ENCODE measurements at regions not wholly inside any gene's neighbourhood (a gene's known extent, or its start where the extent isn't known, plus 50 kb on each side); places are given as distances from the start of the nearest gene placed in this dataset.

DNA sequence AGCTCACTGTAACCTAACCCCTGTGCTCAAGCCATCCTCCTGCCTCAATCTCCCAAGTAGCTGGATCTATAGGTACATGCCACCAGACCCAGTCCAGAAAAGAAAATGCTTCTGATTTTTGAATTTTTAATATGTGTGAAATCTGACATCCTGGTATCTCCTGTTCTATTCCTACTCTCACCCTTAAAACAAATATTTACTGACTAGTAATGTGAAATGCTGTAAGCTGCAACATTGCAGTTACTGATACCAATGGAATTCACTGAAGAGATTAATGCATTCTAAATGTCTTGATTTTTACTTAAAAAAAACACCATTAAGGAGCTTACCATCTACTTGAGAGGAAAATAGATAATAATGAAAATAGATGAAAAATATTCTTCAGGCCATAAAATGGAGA is 162.7 kb upstream of the TSLP start:
- no peak overlapping the region for H2AFZ ChIP-seq (ENCODE audit: insufficient read depth, low read depth, low read length, poor library complexity, severe bottlenecking)
- TF ChIP-seq, protein P1, sequence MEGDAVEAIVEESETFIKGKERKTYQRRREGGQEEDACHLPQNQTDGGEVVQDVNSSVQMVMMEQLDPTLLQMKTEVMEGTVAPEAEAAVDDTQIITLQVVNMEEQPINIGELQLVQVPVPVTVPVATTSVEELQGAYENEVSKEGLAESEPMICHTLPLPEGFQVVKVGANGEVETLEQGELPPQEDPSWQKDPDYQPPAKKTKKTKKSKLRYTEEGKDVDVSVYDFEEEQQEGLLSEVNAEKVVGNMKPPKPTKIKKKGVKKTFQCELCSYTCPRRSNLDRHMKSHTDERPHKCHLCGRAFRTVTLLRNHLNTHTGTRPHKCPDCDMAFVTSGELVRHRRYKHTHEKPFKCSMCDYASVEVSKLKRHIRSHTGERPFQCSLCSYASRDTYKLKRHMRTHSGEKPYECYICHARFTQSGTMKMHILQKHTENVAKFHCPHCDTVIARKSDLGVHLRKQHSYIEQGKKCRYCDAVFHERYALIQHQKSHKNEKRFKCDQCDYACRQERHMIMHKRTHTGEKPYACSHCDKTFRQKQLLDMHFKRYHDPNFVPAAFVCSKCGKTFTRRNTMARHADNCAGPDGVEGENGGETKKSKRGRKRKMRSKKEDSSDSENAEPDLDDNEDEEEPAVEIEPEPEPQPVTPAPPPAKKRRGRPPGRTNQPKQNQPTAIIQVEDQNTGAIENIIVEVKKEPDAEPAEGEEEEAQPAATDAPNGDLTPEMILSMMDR (IDR thresholded peaks at IDR 0.05), result no peak
- intact Hi-C loops (cut with micrococcal nuclease), result no loop called here
- H3K4me3 Mint-ChIP-seq, result no peak overlapping the region
- no peaks in the 10 kb centered on the region for H3K79me2 ChIP-seq (ENCODE audit: insufficient read depth, low read length)
- no peaks in the 10 kb centered on the region for H3K36me3 ChIP-seq (replicated peaks in 1 of 2; ENCODE audit: control insufficient read depth in 1 of 2, insufficient read depth in 2 of 2, low read length in 2 of 2)
- no peaks in the 10 kb centered on the region for H3K36me3 Mint-ChIP-seq
- H3K27me3 ChIP-seq (ENCODE audit: control insufficient read depth in 2 of 2, insufficient read depth in 2 of 2, low read length in 2 of 2), result no peaks in the 10 kb centered on the region
- H3K9ac ChIP-seq (ENCODE audit: insufficient read depth, low read length, poor library complexity, severe bottlenecking), result no peak overlapping the region
- H3K27ac Mint-ChIP-seq, result no peak overlapping the region
- H4K20me1 ChIP-seq (ENCODE audit: insufficient read depth, low read length), result no peaks in the 10 kb centered on the region
- H3K4me3 ChIP-seq (replicated peaks in 1 of 3; ENCODE audit: low read depth in 2 of 3, low read length in 3 of 3), result no peak overlapping the region
- DNase-seq, result no peak
- H3K9me3 Mint-ChIP-seq, result peaks cover 0 to 10% (median 3%) of the 10 kb centered on the region in 7 donors
- H3K27ac ChIP-seq (ENCODE audit: low read depth in 1 of 2, low read length in 2 of 2), result no peak overlapping the region
- H3K9me3 ChIP-seq (replicated peaks in 1 of 2; ENCODE audit: control insufficient read depth in 1 of 2, insufficient read depth in 1 of 2, low read length in 2 of 2), result no peaks in the 10 kb centered on the region
- no peaks in the 10 kb centered on the region for H3K4me1 Mint-ChIP-seq
- no peak overlapping the region for H3K4me2 ChIP-seq (replicated peaks; ENCODE audit: extremely low read depth, low read length, poor library complexity, severe bottlenecking)
- H3K27me3 Mint-ChIP-seq (ENCODE audit: low read depth in 3 of 3), result no peaks in the 10 kb centered on the region
- no peaks in the 10 kb centered on the region for H3K4me1 ChIP-seq (ENCODE audit: control insufficient read depth in 1 of 2, insufficient read depth in 2 of 2, low read length in 2 of 2)

GRCh38 chr5:110909415-110909814 is 162.1 kb upstream of the TSLP start:
- no peaks in the 10 kb centered on the region for H3K36me3 ChIP-seq (replicated peaks in 1 of 2; ENCODE audit: control insufficient read depth in 1 of 2, insufficient read depth in 2 of 2, low read length in 2 of 2)
- no peak overlapping the region for H3K4me3 ChIP-seq (replicated peaks in 1 of 3; ENCODE audit: low read depth in 2 of 3, low read length in 3 of 3)
- no peaks in the 10 kb centered on the region for H3K36me3 Mint-ChIP-seq
- no peak overlapping the region for H3K4me3 Mint-ChIP-seq
- H3K27ac Mint-ChIP-seq, result no peak overlapping the region
- no peaks in the 10 kb centered on the region for H3K27me3 ChIP-seq (ENCODE audit: control insufficient read depth in 2 of 2, insufficient read depth in 2 of 2, low read length in 2 of 2)
- H3K9me3 ChIP-seq (replicated peaks in 1 of 2; ENCODE audit: control insufficient read depth in 1 of 2, insufficient read depth in 1 of 2, low read length in 2 of 2), result no peaks in the 10 kb centered on the region
- H3K27ac ChIP-seq (ENCODE audit: low read depth in 1 of 2, low read length in 2 of 2), result no peak overlapping the region
- no peak overlapping the region for H3K9ac ChIP-seq (ENCODE audit: insufficient read depth, low read length, poor library complexity, severe bottlenecking)
- no CpG with 5 or more reads among the region's 1 CpG for WGBS (ENCODE audit: insufficient coverage)
- no peaks in the 10 kb centered on the region for H3K4me1 Mint-ChIP-seq
- peaks cover 0 to 10% (median 3%) of the 10 kb centered on the region in 7 donors for H3K9me3 Mint-ChIP-seq
- TF ChIP-seq, protein P1 (IDR thresholded peaks at IDR 0.05), result no peak
- no peaks in the 10 kb centered on the region for H3K27me3 Mint-ChIP-seq (ENCODE audit: low read depth in 3 of 3)
- no peaks in the 10 kb centered on the region for H4K20me1 ChIP-seq (ENCODE audit: insufficient read depth, low read length)
- no peaks in the 10 kb centered on the region for H3K79me2 ChIP-seq (ENCODE audit: insufficient read depth, low read length)
- H3K4me1 ChIP-seq (ENCODE audit: control insufficient read depth in 1 of 2, insufficient read depth in 2 of 2, low read length in 2 of 2), result no peaks in the 10 kb centered on the region
- no peak for DNase-seq
- H3K4me2 ChIP-seq (replicated peaks; ENCODE audit: extremely low read depth, low read length, poor library complexity, severe bottlenecking), result no peak overlapping the region
- intact Hi-C loops (cut with micrococcal nuclease), result no loop called here
- no peak overlapping the region for H2AFZ ChIP-seq (ENCODE audit: insufficient read depth, low read depth, low read length, poor library complexity, severe bottlenecking)

Measured in CD14-positive monocyte (primary cell).